SIG-M5 treated with dmso at 0.1 percent for 504 hours (cell line): ENCODE measurements at regions not wholly inside any gene's neighbourhood (a gene's known extent, or its start where the extent isn't known, plus 50 kb on each side); places are given as distances from the start of the nearest gene placed in this dataset.
"Not testable (repeated sequence)": the region's sequence is repeated elsewhere in the genome, so short reads cannot be mapped to it uniquely, and the experiment has no call there.

Experiments
- DNase-seq: peaks from one replicate; lab custom pipeline; 2025; ENCODE audit not compliant: unreplicated experiment; lab: John Stamatoyannopoulos, UW

GRCh38 chr6:130700397-130700796, 126.8 kb upstream of the SMLR1 start:
- DNase-seq = no peak

- DNase-seq = peak; percentile 20
Observed at GRCh38 chr6:130708338-130708737, 118.9 kb upstream of the SMLR1 start.

GRCh38 chr6:130711641-130712040, 115.6 kb upstream of the SMLR1 start:
- not testable (repeated sequence) for DNase-seq

GRCh38 chr6:130713144-130713543, 114.1 kb upstream of the SMLR1 start:
- no peak for DNase-seq

- DNase-seq = no peak
Observed at GRCh38 chr6:130715058-130715457, 112.1 kb upstream of the SMLR1 start.

GRCh38 chr6:130716466-130716865, 110.7 kb upstream of the SMLR1 start:
- DNase-seq = no peak

GRCh38 chr6:130717657-130718056, 109.5 kb upstream of the SMLR1 start:
- DNase-seq = no peak

- DNase-seq = no peak
Observed at GRCh38 chr6:130720076-130720715, 107.0 kb upstream of the SMLR1 start.

- no peak for DNase-seq
Observed at GRCh38 chr6:130724089-130724488, 103.1 kb upstream of the SMLR1 start.

- no peak for DNase-seq
Observed at GRCh38 chr6:130725551-130725950, 101.7 kb upstream of the SMLR1 start.

- not testable (repeated sequence) for DNase-seq
Observed at GRCh38 chr6:130728064-130728463, 99.1 kb upstream of the SMLR1 start.

GRCh38 chr6:130730600-130730999, 96.6 kb upstream of the SMLR1 start:
- no peak for DNase-seq

- DNase-seq = no peak
Observed at GRCh38 chr6:130734161-130734560, 93.0 kb upstream of the SMLR1 start.

- DNase-seq = no peak
Observed at GRCh38 chr6:130740308-130740707, 86.9 kb upstream of the SMLR1 start.

GRCh38 chr6:130742131-130742681, 85.0 kb upstream of the SMLR1 start:
- no peak for DNase-seq

GRCh38 chr6:130743175-130743574, 84.0 kb upstream of the SMLR1 start:
- DNase-seq = no peak

- no peak for DNase-seq
Observed at GRCh38 chr6:130744576-130745366, 82.4 kb upstream of the SMLR1 start.

- DNase-seq = no peak
Observed at GRCh38 chr6:130748041-130748440, 79.2 kb upstream of the SMLR1 start.

- no peak for DNase-seq
Observed at GRCh38 chr6:130749402-130749801, 77.8 kb upstream of the SMLR1 start.

GRCh38 chr6:130752267-130752666, 74.9 kb upstream of the SMLR1 start:
- no peak for DNase-seq

GRCh38 chr6:130754786-130755367, 72.3 kb upstream of the SMLR1 start:
- DNase-seq = no peak
